ENCODE measurements at regions not wholly inside any gene's neighbourhood (a gene's known extent, or its start where the extent isn't known, plus 50 kb on each side); places are given as distances from the start of the nearest gene placed in this dataset.

DNA sequence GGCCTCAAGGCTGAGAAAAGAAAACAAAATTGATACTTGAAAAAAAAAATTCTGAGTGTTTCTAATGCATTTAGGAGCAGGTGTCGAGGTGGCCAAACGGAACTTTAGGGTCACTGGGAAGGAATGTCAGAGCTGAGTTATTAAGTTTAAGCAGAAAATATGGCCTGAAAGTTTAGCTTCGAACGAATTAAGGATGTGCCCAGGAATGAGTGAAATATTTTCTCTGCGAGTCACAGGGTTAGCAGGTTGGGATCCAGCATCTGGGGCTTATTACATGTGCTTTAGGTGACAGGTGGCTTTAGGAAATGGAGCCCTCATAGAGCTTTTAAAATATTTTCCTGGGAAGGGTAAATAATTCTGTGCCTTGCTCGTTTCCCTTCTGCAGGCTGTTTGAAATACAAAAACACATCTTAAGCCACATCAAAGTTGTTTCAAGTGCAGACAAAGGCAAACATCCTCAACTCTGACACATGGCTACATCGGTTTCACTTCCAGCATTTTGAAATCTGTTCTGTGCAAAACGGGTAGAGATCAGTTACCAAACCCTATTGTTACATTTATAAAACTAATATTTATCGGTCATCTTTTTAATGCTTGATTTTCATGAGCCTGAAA, 143.1 kb upstream of the ARRDC4 start:
- DNase-seq (ENCODE audit: low read depth in 1 of 2, low spot score in 2 of 2): no peak
- Histone ChIP-seq H3K9me3 (replicated peaks) (no peaks in the 10 kb centered on the region), H3K27ac (no peak overlapping the region), H3K4me1 (replicated peaks) (no peaks in the 10 kb centered on the region), H3K27me3 (replicated peaks) (no peaks in the 10 kb centered on the region), H3K36me3 (no peaks in the 10 kb centered on the region), H3K4me3 (no peak overlapping the region)

DNA sequence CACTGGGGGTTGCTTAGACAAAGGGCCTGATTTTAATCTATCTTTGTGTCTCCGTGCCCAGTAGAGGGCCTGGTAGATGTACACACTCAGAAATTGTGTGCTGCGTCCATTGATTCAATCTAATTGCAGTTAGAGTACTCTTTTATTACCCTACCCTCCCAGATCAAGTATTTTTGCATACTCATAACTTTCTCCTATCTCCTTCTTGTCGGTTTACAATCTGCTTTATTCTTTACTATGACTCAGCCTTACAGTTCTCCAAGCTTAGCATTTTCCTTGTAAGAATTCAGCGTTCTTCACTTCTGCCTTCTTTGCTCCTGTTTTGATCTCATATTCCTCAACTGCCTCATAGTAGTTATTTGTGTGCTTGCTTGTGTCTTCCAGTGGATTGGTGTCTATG, 124.5 kb upstream of the ARRDC4 start:
- H3K4me3 ChIP-seq: no peak overlapping the region
- 0 out of 2 replicates have a peak, but pooled peaks cover 5% of the 10 kb centered on the region for H3K9me3 ChIP-seq (replicated peaks)
- no peaks in the 10 kb centered on the region for H3K4me1 ChIP-seq (replicated peaks)
- H3K27ac ChIP-seq: no peak overlapping the region
- no peaks in the 10 kb centered on the region for H3K36me3 ChIP-seq
- H3K27me3 ChIP-seq (replicated peaks): no peaks in the 10 kb centered on the region
- no peak for DNase-seq (ENCODE audit: low read depth in 1 of 2, low spot score in 2 of 2)

- no peak overlapping the region for H3K27ac ChIP-seq
- no peaks in the 10 kb centered on the region for H3K4me1 ChIP-seq (replicated peaks)
- no peaks in the 10 kb centered on the region for H3K27me3 ChIP-seq (replicated peaks)
- no peak overlapping the region for H3K4me3 ChIP-seq
- H3K36me3 ChIP-seq: no peaks in the 10 kb centered on the region
- 0 out of 2 replicates have a peak, but pooled peaks cover 2% of the 10 kb centered on the region for H3K9me3 ChIP-seq (replicated peaks)
- no peak for DNase-seq (ENCODE audit: low read depth in 1 of 2, low spot score in 2 of 2)
These were observed 122.6 kb upstream of the ARRDC4 start for GRCh38 chr15:97837896-97838295.

DNA sequence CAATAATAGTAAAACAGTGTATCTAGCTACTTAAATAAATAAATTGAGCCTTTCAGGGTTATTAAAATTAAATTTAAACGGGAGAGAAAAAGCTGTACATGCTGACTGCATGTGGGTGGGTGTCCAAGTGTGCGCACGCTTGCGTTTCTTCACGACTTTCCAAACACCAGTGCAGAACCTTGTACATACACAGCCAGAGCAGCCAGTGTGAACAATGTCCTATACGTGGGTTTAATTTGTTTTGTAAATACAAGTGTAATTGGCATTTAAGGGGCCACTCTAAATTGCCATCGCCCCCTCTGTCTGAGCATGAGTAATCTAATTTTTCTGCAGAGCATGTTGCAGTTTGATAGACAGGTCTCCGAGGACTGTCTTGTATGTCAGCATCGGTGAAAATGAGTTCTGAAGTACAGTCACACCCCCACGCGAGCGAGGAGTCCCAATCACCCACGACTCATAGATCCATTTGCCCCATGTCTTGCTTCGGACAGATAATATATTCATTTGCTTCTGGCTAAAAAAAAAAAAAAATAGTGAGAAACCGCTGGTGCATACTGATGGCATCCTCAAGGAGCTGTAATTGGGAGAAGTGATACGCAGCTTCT, 121.8 kb upstream of the ARRDC4 start:
- Histone ChIP-seq H3K4me1 (replicated peaks) (no peaks in the 10 kb centered on the region), H3K36me3 (no peaks in the 10 kb centered on the region), H3K27ac (no peak overlapping the region), H3K9me3 (replicated peaks) (0 out of 2 replicates have a peak, but pooled peaks cover 2% of the 10 kb centered on the region), H3K4me3 (no peak overlapping the region), H3K27me3 (replicated peaks) (no peaks in the 10 kb centered on the region)
- no peak for DNase-seq (ENCODE audit: low read depth in 1 of 2, low spot score in 2 of 2)

- H3K4me3 ChIP-seq: no peak overlapping the region
These were observed 120.0 kb upstream of the ARRDC4 start for GRCh38 chr15:97840501-97840900.

DNA sequence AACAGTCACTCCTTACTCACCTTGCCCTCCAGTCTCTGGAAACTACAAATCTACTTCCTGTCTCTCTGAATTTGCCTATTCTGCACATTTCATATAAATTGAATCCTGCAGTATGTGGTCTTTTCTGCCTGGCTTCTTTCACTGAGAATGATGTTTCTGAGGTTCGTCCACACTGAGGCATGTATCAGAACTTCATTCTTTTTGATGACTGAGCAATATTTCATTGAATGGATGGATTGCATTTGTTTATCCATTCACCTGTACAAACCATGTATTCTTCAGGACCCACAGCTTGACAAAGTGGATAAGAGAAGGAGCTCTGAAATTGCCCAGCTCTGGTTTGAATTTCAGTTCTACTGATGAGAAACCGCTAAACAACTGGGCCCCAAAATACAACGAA, 118.9 kb upstream of the ARRDC4 start:
- H3K4me3 ChIP-seq: no peak overlapping the region
- no peaks in the 10 kb centered on the region for H3K9me3 ChIP-seq (replicated peaks)
- no peak overlapping the region for H3K27ac ChIP-seq
- DNase-seq (ENCODE audit: low read depth in 1 of 2, low spot score in 2 of 2): no peak
- no peaks in the 10 kb centered on the region for H3K27me3 ChIP-seq (replicated peaks)
- no peaks in the 10 kb centered on the region for H3K36me3 ChIP-seq
- no peaks in the 10 kb centered on the region for H3K4me1 ChIP-seq (replicated peaks)

More at GRCh38 chr15:97840501-97840900, 120.0 kb upstream of the ARRDC4 start:
- Histone ChIP-seq H3K27ac (no peak overlapping the region), H3K36me3 (no peaks in the 10 kb centered on the region), H3K4me1 (replicated peaks) (no peaks in the 10 kb centered on the region), H3K27me3 (replicated peaks) (no peaks in the 10 kb centered on the region), H3K9me3 (replicated peaks) (0 out of 2 replicates have a peak, but pooled peaks cover 2% of the 10 kb centered on the region)
- no peak for DNase-seq (ENCODE audit: low read depth in 1 of 2, low spot score in 2 of 2)

GRCh38 chr15:97849183-97849582, 111.3 kb upstream of the ARRDC4 start:
- Histone ChIP-seq H3K27me3 (replicated peaks) (no peaks in the 10 kb centered on the region), H3K9me3 (replicated peaks) (no peaks in the 10 kb centered on the region), H3K4me1 (replicated peaks) (no peaks in the 10 kb centered on the region)

GRCh38 chr15:97858296-97858695, 102.2 kb upstream of the ARRDC4 start:
- H3K4me1 ChIP-seq (replicated peaks): no peaks in the 10 kb centered on the region
- no peaks in the 10 kb centered on the region for H3K27me3 ChIP-seq (replicated peaks)
- H3K36me3 ChIP-seq: no peaks in the 10 kb centered on the region
- H3K9me3 ChIP-seq (replicated peaks): no peaks in the 10 kb centered on the region
- no peak overlapping the region for H3K27ac ChIP-seq
- H3K4me3 ChIP-seq: no peak overlapping the region
- no peak for DNase-seq (ENCODE audit: low read depth in 1 of 2, low spot score in 2 of 2)

More at GRCh38 chr15:97849183-97849582, 111.3 kb upstream of the ARRDC4 start:
- H3K4me3 ChIP-seq: no peak overlapping the region
- no peaks in the 10 kb centered on the region for H3K36me3 ChIP-seq
- no peak for DNase-seq (ENCODE audit: low read depth in 1 of 2, low spot score in 2 of 2)
- no peak overlapping the region for H3K27ac ChIP-seq

DNA sequence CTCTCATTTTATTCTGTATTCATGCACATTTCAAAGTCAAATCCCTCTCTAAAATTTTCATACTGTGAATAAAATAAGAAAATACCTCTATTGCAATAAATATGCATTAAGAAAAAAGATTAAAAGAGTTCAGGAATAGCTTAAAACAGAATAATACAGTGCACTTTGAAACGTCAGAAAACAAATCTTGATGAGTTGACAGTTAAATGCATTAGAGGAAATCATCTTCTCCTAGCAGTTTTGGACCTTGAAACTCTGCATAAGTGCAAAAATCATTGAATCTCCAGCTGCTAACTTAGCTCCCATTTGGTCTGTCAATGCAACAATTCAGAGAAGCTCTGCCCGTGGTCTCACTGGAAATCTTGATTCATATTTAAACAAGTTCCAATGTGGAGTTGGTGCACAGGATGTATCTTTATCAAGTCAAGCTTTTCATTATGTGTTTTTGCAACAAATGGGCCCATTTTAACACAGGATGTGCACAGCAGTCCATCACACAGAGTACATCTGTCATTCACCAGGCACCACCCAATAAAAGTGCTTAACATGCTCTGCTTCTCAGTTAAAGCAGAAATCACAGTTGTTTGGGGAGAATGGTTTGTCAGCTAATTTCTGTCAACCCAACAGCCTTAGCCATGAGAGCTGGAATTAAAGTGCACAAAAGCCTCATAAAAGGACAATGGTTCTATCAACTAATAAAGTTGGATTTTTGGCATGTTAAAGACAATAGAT, 98.8 kb upstream of the ARRDC4 start:
- no peaks in the 10 kb centered on the region for H3K36me3 ChIP-seq
- no peaks in the 10 kb centered on the region for H3K4me1 ChIP-seq (replicated peaks)
- DNase-seq (ENCODE audit: low read depth in 1 of 2, low spot score in 2 of 2): no peak

DNA sequence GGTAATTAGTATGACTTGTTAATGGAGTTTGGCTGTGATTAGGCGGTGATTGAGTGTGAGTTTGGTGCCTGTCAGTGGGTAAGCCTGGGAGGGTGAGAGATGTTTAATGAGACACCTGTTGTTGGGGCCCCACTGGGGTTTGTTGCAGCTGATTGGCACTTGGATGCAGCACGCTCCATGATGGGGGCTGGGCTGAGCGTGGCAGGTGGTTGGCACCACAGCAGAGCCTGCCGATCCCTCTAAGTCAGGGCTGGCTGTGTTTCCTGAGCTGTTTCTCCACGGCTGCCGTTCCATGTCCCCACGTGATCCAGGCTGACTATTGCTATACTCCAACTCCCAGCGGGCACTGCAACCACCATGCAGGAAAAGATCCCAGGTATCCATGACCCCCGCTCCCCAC, 93.5 kb upstream of the ARRDC4 start:
- Histone ChIP-seq H3K9me3 (replicated peaks) (no peaks in the 10 kb centered on the region), H3K27ac (no peak overlapping the region), H3K27me3 (replicated peaks) (no peaks in the 10 kb centered on the region), H3K4me3 (no peak overlapping the region), H3K4me1 (replicated peaks) (no peaks in the 10 kb centered on the region), H3K36me3 (no peaks in the 10 kb centered on the region)
- DNase-seq (ENCODE audit: low read depth in 1 of 2, low spot score in 2 of 2): no peak

More for the DNA sequence above, 98.8 kb upstream of the ARRDC4 start:
- Histone ChIP-seq H3K4me3 (no peak overlapping the region), H3K27ac (no peak overlapping the region), H3K9me3 (replicated peaks) (no peaks in the 10 kb centered on the region), H3K27me3 (replicated peaks) (no peaks in the 10 kb centered on the region)

DNA sequence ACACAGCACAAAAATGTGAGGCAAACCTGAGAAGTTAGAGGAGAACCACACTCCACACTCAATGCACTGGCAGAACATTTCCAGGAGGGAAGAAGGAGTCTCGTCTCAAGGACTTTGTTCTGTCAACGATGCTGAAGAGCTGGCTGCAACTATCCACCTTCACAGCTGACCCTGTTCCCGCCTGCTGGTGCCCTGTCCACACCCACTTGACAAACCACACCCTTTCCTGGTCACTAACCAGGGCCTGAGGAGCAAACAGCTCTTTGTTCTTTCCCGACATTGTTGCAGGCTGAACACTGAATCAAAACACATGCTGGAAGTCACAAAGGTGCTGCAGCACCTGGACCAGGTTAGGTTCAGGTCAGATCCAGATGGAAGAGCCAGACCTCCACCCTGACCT, 92.6 kb upstream of the ARRDC4 start:
- no peak overlapping the region for H3K4me3 ChIP-seq
- no peak for DNase-seq (ENCODE audit: low read depth in 1 of 2, low spot score in 2 of 2)
- H3K27me3 ChIP-seq (replicated peaks): no peaks in the 10 kb centered on the region
- no peaks in the 10 kb centered on the region for H3K4me1 ChIP-seq (replicated peaks)
- no peaks in the 10 kb centered on the region for H3K36me3 ChIP-seq
- H3K27ac ChIP-seq: no peak overlapping the region
- H3K9me3 ChIP-seq (replicated peaks): no peaks in the 10 kb centered on the region

DNA sequence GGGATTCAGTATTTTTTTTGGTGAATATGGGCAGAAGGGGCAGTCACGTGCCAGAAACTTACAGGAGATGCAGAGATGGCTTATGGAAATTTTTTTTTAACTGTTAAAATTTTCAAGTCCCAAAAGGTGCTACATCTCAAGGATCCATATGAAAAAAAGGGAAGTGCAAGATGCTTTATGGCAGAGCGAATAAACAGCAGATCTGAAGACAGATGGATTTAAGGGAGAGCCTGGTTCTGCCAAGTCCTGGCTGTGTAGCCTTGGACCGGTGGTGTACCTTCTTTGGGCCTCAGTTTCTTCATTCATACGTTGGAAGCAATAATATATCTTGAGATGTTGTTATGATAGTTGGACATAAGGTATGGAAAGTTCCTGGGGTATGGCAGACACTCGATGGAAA, 91.5 kb upstream of the ARRDC4 start:
- H3K4me1 ChIP-seq (replicated peaks): no peaks in the 10 kb centered on the region
- no peak overlapping the region for H3K4me3 ChIP-seq
- H3K27me3 ChIP-seq (replicated peaks): no peaks in the 10 kb centered on the region
- no peaks in the 10 kb centered on the region for H3K9me3 ChIP-seq (replicated peaks)
- H3K27ac ChIP-seq: no peak overlapping the region
- no peaks in the 10 kb centered on the region for H3K36me3 ChIP-seq
- no peak for DNase-seq (ENCODE audit: low read depth in 1 of 2, low spot score in 2 of 2)

- H3K4me1 ChIP-seq (replicated peaks): no peaks in the 10 kb centered on the region
- no peak overlapping the region for H3K4me3 ChIP-seq
- DNase-seq (ENCODE audit: low read depth in 1 of 2, low spot score in 2 of 2): no peak
- H3K27ac ChIP-seq: no peak overlapping the region
- no peaks in the 10 kb centered on the region for H3K9me3 ChIP-seq (replicated peaks)
- H3K36me3 ChIP-seq: no peaks in the 10 kb centered on the region
- H3K27me3 ChIP-seq (replicated peaks): no peaks in the 10 kb centered on the region
These were observed 89.7 kb upstream of the ARRDC4 start for GRCh38 chr15:97870771-97871170.

DNA sequence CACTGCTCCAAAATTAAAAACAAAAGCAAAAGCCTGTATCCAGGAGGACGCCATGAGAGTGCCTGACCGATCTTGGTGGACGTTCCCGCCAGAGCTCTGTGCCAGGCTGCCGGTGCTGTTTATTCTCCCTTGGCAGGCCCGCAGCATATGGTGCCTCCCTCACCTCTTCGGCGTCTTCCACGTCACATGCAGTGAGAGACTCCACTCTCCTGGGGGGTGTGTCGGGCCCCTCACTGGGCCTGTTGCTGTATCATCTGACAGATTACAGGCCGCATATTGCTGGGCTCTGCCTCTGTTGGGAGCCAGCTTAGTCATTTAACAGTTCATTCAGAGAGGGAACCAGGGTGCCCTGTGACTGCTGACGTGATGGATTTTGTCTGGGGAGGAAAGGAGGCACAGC, 86.4 kb upstream of the ARRDC4 start:
- H3K9me3 ChIP-seq (replicated peaks): no peaks in the 10 kb centered on the region
- no peak overlapping the region for H3K4me3 ChIP-seq
- no peak overlapping the region for H3K27ac ChIP-seq
- no peaks in the 10 kb centered on the region for H3K4me1 ChIP-seq (replicated peaks)
- DNase-seq (ENCODE audit: low read depth in 1 of 2, low spot score in 2 of 2): no peak
- H3K27me3 ChIP-seq (replicated peaks): no peaks in the 10 kb centered on the region
- H3K36me3 ChIP-seq: no peaks in the 10 kb centered on the region
